Left ventricle myocardium inferior (tissue), 1 donor: ENCODE measurements at regions not wholly inside any gene's neighbourhood (a gene's known extent, or its start where the extent isn't known, plus 50 kb on each side); places are given as distances from the start of the nearest gene placed in this dataset.

Experiments used
- DNase-seq: peaks from one replicate; pipeline ENCODE4 v3.0.0-alpha.2; 2020
- H3K27ac ChIP-seq: fragments of 200-600 bp; replicated peaks from 2 replicates; pipeline ENCODE4 v1.8.0; 2021
- H3K27me3 ChIP-seq: fragments of 200-600 bp; 2 replicates; pipeline ENCODE4 v1.8.0; 2021; ENCODE audit warnings: low read depth
- H3K36me3 ChIP-seq: fragments of 200-600 bp; 2 replicates; pipeline ENCODE4 v1.8.0; 2021
- H3K4me1 ChIP-seq: fragments of 200-600 bp; 2 replicates; pipeline ENCODE4 v1.8.0; 2021
- H3K4me3 ChIP-seq: fragments of 200-600 bp; 2 replicates; pipeline ENCODE4 v1.8.0; 2021; ENCODE audit warnings: mild to moderate bottlenecking, moderate library complexity
- H3K9me3 ChIP-seq: fragments of 200-600 bp; replicated peaks from 2 replicates; pipeline ENCODE4 v1.8.0; 2021
- intact Hi-C: fragments of 100-400 bp; cut with micrococcal nuclease; formaldehyde crosslinking; loops from one replicate; pipeline ENCODE4 v1.11.0; 2022
- TF ChIP-seq, protein P1 (sequence below): fragments of 200-600 bp; IDR thresholded peaks from 2 replicates; pipeline ENCODE4 v1.8.0; 2021; ENCODE audit warnings: antibody characterized with exemption, mild to moderate bottlenecking, borderline replicate concordance
- donor health status: DM: no; HTN: yes; CAD: no; lungs with severe emphysema.

GRCh38 chr1:63147783-63148182 lies 174.6 kb upstream of the FOXD3 start:
- intact Hi-C loops = no loop called here
- TF ChIP-seq, protein P1, sequence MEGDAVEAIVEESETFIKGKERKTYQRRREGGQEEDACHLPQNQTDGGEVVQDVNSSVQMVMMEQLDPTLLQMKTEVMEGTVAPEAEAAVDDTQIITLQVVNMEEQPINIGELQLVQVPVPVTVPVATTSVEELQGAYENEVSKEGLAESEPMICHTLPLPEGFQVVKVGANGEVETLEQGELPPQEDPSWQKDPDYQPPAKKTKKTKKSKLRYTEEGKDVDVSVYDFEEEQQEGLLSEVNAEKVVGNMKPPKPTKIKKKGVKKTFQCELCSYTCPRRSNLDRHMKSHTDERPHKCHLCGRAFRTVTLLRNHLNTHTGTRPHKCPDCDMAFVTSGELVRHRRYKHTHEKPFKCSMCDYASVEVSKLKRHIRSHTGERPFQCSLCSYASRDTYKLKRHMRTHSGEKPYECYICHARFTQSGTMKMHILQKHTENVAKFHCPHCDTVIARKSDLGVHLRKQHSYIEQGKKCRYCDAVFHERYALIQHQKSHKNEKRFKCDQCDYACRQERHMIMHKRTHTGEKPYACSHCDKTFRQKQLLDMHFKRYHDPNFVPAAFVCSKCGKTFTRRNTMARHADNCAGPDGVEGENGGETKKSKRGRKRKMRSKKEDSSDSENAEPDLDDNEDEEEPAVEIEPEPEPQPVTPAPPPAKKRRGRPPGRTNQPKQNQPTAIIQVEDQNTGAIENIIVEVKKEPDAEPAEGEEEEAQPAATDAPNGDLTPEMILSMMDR = no peak
- peaks cover 41% of the 10 kb centered on the region for H3K27me3 ChIP-seq

GRCh38 chr1:63148825-63149645 lies 173.3 kb upstream of the FOXD3 start:
- H3K4me1 ChIP-seq = no peaks in the 10 kb centered on the region
- no peak overlapping the region for H3K4me3 ChIP-seq
- TF ChIP-seq, protein P1 = peak; percentile 46
- intact Hi-C loops = no loop called here
- no peak overlapping the region for H3K27ac ChIP-seq
- H3K27me3 ChIP-seq = peaks cover 53% of the 10 kb centered on the region
- DNase-seq = no peak
- H3K9me3 ChIP-seq = no peaks in the 10 kb centered on the region
- H3K36me3 ChIP-seq = no peaks in the 10 kb centered on the region

More at GRCh38 chr1:63147783-63148182, 174.6 kb upstream of the FOXD3 start:
- H3K4me1 ChIP-seq = no peaks in the 10 kb centered on the region
- H3K4me3 ChIP-seq = no peak overlapping the region
- H3K36me3 ChIP-seq = no peaks in the 10 kb centered on the region
- no peaks in the 10 kb centered on the region for H3K9me3 ChIP-seq
- no peak for DNase-seq
- H3K27ac ChIP-seq = no peak overlapping the region

DNA sequence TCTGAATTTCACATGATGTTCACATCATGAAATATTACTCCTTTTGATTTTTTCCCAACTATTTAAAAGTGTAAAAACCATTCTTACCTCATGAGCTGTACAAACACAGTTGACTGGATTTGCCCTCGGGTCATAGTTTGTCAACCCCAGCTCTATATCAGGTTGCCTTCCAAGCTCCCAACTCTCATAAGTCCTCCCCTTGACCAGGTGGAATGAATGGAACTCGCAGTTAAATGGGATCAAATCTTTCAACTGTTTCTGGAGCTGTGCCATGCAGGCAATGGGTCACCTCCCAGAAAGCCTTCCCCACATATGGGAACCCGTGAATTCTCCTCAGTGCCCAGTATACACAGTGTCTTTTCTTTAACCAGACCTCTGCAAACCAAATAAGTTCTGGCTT lies 169.8 kb upstream of the FOXD3 start:
- peaks cover 63% of the 10 kb centered on the region for H3K27me3 ChIP-seq
- H3K36me3 ChIP-seq = no peaks in the 10 kb centered on the region
- H3K27ac ChIP-seq = no peak overlapping the region
- no peak for DNase-seq
- H3K4me1 ChIP-seq = no peaks in the 10 kb centered on the region
- no peaks in the 10 kb centered on the region for H3K9me3 ChIP-seq
- no peak overlapping the region for H3K4me3 ChIP-seq
- intact Hi-C loops = no loop called here
- TF ChIP-seq, protein P1 = no peak

DNA sequence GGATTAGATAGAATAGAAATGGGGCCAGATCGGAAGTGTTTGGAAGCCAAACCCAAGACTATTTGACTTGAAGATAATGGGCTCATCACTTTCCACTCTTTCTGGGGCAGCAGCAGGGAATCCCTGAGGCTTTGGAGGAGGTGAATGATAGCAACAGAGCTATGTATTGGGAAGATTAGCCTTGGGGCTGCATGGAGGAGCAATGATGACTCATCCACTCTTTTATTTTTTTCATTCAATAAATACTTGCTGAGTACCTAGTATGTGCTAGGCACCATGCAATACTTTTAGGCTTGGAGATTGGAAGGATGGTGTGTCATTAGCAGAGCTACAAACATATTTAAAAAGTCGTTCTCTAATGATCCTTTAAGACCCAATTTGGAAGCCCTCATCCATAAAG lies 166.9 kb upstream of the FOXD3 start:
- no peak for DNase-seq

DNA sequence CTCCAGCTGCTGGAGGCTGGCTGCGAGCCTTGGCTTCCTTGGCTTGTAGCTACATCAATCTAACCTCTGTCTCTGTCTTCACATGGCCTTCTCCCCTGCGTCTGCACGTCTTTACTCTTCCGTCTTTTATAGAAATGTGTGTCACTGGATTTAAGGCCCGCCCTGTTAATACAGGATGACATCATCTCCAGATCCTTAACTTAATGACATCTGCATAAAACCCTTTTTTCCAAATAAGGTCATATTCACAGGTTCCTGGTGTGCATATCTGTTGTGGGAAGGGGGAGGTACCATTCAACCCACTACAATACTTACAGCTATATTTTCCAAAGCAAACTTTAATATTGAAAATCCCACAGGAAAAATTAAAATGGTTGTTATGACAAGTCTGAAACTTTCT lies 165.3 kb upstream of the FOXD3 start:
- intact Hi-C loops = no loop called here
- Histone ChIP-seq H3K4me1 (no peaks in the 10 kb centered on the region), H3K9me3 (no peaks in the 10 kb centered on the region), H3K27ac (no peak overlapping the region), H3K4me3 (no peak overlapping the region), H3K36me3 (no peaks in the 10 kb centered on the region), H3K27me3 (peaks cover 66% of the 10 kb centered on the region)
- no peak for DNase-seq
- TF ChIP-seq, protein P1 = no peak

More for the DNA sequence above, 166.9 kb upstream of the FOXD3 start:
- H3K4me3 ChIP-seq = no peak overlapping the region
- TF ChIP-seq, protein P1 = no peak
- no peaks in the 10 kb centered on the region for H3K36me3 ChIP-seq
- intact Hi-C loops = no loop called here
- no peak overlapping the region for H3K27ac ChIP-seq
- peaks cover 67% of the 10 kb centered on the region for H3K27me3 ChIP-seq
- H3K9me3 ChIP-seq = no peaks in the 10 kb centered on the region
- H3K4me1 ChIP-seq = no peaks in the 10 kb centered on the region
